ENCODE measurements at regions not wholly inside any gene's neighbourhood (a gene's known extent, or its start where the extent isn't known, plus 50 kb on each side); places are given as distances from the start of the nearest gene placed in this dataset.

- no peak for DNase-seq (ENCODE audit: low read depth)
- no peak overlapping the region for H3K4me3 ChIP-seq (ENCODE audit: low read depth, low read length)
- TF ChIP-seq CTCF (conservative IDR thresholded peaks at IDR 0.05; ENCODE audit: low read depth, low read length) = no peak
Measured at GRCh38 chr10:44035474-44036197, 349.3 kb downstream of the CXCL12 start.

- no peak overlapping the region for H3K4me3 ChIP-seq (ENCODE audit: low read depth, low read length)
- no peak for DNase-seq (ENCODE audit: low read depth)
- TF ChIP-seq CTCF (conservative IDR thresholded peaks at IDR 0.05; ENCODE audit: low read depth, low read length) = no peak
Measured at GRCh38 chr10:44034946-44035345, 350.0 kb downstream of the CXCL12 start.

- no peak overlapping the region for H3K4me3 ChIP-seq (ENCODE audit: low read depth, low read length)
- no peak for TF ChIP-seq CTCF (conservative IDR thresholded peaks at IDR 0.05; ENCODE audit: low read depth, low read length)
- DNase-seq (ENCODE audit: low read depth) = peak; percentile 27
Measured at GRCh38 chr10:44033008-44033407, 351.9 kb downstream of the CXCL12 start.

- H3K4me3 ChIP-seq (ENCODE audit: low read depth, low read length) = no peak overlapping the region
- TF ChIP-seq CTCF (conservative IDR thresholded peaks at IDR 0.05; ENCODE audit: low read depth, low read length) = no peak
- DNase-seq (ENCODE audit: low read depth) = no peak
Measured at GRCh38 chr10:44032216-44032615, 352.7 kb downstream of the CXCL12 start.

GRCh38 chr10:44030738-44031137 is 354.2 kb downstream of the CXCL12 start:
- no peak for TF ChIP-seq CTCF (conservative IDR thresholded peaks at IDR 0.05; ENCODE audit: low read depth, low read length)
- no peak for DNase-seq (ENCODE audit: low read depth)
- no peak overlapping the region for H3K4me3 ChIP-seq (ENCODE audit: low read depth, low read length)

GRCh38 chr10:44030132-44030531 is 354.8 kb downstream of the CXCL12 start:
- no peak for DNase-seq (ENCODE audit: low read depth)
- TF ChIP-seq CTCF (conservative IDR thresholded peaks at IDR 0.05; ENCODE audit: low read depth, low read length) = peak; percentile 17
- H3K4me3 ChIP-seq (ENCODE audit: low read depth, low read length) = no peak overlapping the region

Measured in choroid plexus epithelial cell (primary cell).